ENCODE measurements at regions not wholly inside any gene's neighbourhood (a gene's known extent, or its start where the extent isn't known, plus 50 kb on each side); places are given as distances from the start of the nearest gene placed in this dataset.

DNA sequence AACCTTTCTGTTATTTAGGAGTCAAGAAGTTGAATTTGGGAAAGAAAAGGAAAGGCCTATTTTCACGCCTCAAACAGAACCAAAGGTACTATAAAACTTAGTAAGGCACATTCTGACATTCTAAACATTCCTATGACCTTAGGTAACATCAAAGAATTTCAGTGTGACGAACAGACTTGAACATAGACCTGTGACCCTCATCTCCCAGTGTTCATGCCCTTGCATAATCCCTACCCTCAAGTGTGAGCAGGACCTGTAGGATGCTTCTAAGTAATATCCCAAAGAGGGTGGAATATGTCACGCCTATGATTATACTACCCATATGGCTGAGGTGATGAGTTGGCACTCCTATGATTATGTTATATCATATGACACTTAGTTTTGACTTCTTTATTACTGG lies 540.9 kb downstream of the KIF4B start:
- H3K27me3 ChIP-seq (ENCODE audit: control insufficient read depth in 2 of 2, insufficient read depth in 2 of 2, low read length in 2 of 2) = no peaks in the 10 kb centered on the region

GRCh38 chr5:155556222-155556621 lies 542.7 kb downstream of the KIF4B start:
- no peaks in the 10 kb centered on the region for H3K27me3 ChIP-seq (ENCODE audit: control insufficient read depth in 2 of 2, insufficient read depth in 2 of 2, low read length in 2 of 2)
- H3K9me3 ChIP-seq (replicated peaks; ENCODE audit: control insufficient read depth, insufficient read depth, low read length) = peaks cover 6% of the 10 kb centered on the region
- ChIA-PET POLR2A (no interaction called here), CTCF (no interaction called here)
- H3K4me2 ChIP-seq (ENCODE audit: insufficient read depth, low read length) = no peak overlapping the region
- no peaks in the 10 kb centered on the region for H3K9me1 ChIP-seq (replicated peaks; ENCODE audit: control insufficient read depth, extremely low read depth, insufficient read depth, low read length)
- no peaks in the 10 kb centered on the region for H3K4me1 ChIP-seq (ENCODE audit: control insufficient read depth, extremely low read depth, insufficient read depth, low read length)
- no peak overlapping the region for H3K4me3 ChIP-seq (replicated peaks in 1 of 3; ENCODE audit: insufficient read depth in 1 of 3, low read depth in 1 of 3, low read length in 3 of 3)
- BruUV-seq (replicated peaks) = no TSS peak
- TF ChIP-seq GATA2 (IDR thresholded peaks at IDR 0.05; ENCODE audit: insufficient read depth, insufficient read length, low read depth, low read length) (no peak), FOS (IDR thresholded peaks at IDR 0.05; ENCODE audit: borderline replicate concordance, insufficient read depth, low read length) (no peak), MYC (IDR thresholded peaks at IDR 0.05; ENCODE audit: low read depth, low read length) (no peak), MAX (IDR thresholded peaks at IDR 0.05; ENCODE audit: insufficient read depth, insufficient read length) (no peak), JUN (IDR thresholded peaks at IDR 0.05; ENCODE audit: borderline replicate concordance, insufficient read depth, insufficient read length, low read depth) (no peak)
- TF ChIP-seq, protein P1, sequence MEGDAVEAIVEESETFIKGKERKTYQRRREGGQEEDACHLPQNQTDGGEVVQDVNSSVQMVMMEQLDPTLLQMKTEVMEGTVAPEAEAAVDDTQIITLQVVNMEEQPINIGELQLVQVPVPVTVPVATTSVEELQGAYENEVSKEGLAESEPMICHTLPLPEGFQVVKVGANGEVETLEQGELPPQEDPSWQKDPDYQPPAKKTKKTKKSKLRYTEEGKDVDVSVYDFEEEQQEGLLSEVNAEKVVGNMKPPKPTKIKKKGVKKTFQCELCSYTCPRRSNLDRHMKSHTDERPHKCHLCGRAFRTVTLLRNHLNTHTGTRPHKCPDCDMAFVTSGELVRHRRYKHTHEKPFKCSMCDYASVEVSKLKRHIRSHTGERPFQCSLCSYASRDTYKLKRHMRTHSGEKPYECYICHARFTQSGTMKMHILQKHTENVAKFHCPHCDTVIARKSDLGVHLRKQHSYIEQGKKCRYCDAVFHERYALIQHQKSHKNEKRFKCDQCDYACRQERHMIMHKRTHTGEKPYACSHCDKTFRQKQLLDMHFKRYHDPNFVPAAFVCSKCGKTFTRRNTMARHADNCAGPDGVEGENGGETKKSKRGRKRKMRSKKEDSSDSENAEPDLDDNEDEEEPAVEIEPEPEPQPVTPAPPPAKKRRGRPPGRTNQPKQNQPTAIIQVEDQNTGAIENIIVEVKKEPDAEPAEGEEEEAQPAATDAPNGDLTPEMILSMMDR (IDR thresholded peaks at IDR 0.05; ENCODE audit: extremely low read depth in 1 of 2, insufficient read depth in 1 of 2, low read depth in 1 of 2, low read length in 2 of 2) = no peak
- H2AFZ ChIP-seq (ENCODE audit: low read depth, low read length) = no peak overlapping the region
- DNase-seq (ENCODE audit: low read depth, low spot score) (no peak), FAIRE-seq (no peak)
- intact Hi-C loops (cut with micrococcal nuclease) (no loop called here), dilution Hi-C loops (cut with MboI; ENCODE audit: extremely low pct_ligation_motif_present, low sequenced_read_pairs) (no loop called here)
- no peaks in the 10 kb centered on the region for H3K36me3 ChIP-seq (ENCODE audit: control insufficient read depth in 2 of 2, extremely low read depth in 1 of 2, insufficient read depth in 2 of 2, low read length in 2 of 2)
- no peak overlapping the region for H3K9ac ChIP-seq (replicated peaks; ENCODE audit: extremely low read depth, insufficient read depth, low read length)
- H4K20me1 ChIP-seq (replicated peaks; ENCODE audit: control insufficient read depth, extremely low read depth, insufficient read depth, low read length) = no peaks in the 10 kb centered on the region
- no peak overlapping the region for H3K27ac ChIP-seq (ENCODE audit: insufficient read depth, low read depth, low read length)
- no peaks in the 10 kb centered on the region for H3K79me2 ChIP-seq (ENCODE audit: control insufficient read depth, insufficient read depth, low read length)

More for the DNA sequence above, 540.9 kb downstream of the KIF4B start:
- Histone ChIP-seq H3K4me2 (ENCODE audit: insufficient read depth, low read length) (no peak overlapping the region), H2AFZ (ENCODE audit: low read depth, low read length) (no peak overlapping the region), H3K9ac (replicated peaks; ENCODE audit: extremely low read depth, insufficient read depth, low read length) (no peak overlapping the region), H3K4me1 (ENCODE audit: control insufficient read depth, extremely low read depth, insufficient read depth, low read length) (no peaks in the 10 kb centered on the region), H4K20me1 (replicated peaks; ENCODE audit: control insufficient read depth, extremely low read depth, insufficient read depth, low read length) (no peaks in the 10 kb centered on the region), H3K36me3 (ENCODE audit: control insufficient read depth in 2 of 2, extremely low read depth in 1 of 2, insufficient read depth in 2 of 2, low read length in 2 of 2) (no peaks in the 10 kb centered on the region), H3K9me3 (replicated peaks; ENCODE audit: control insufficient read depth, insufficient read depth, low read length) (peaks cover 6% of the 10 kb centered on the region), H3K4me3 (replicated peaks in 1 of 3; ENCODE audit: insufficient read depth in 1 of 3, low read depth in 1 of 3, low read length in 3 of 3) (no peak overlapping the region), H3K79me2 (ENCODE audit: control insufficient read depth, insufficient read depth, low read length) (no peaks in the 10 kb centered on the region), H3K27ac (ENCODE audit: insufficient read depth, low read depth, low read length) (no peak overlapping the region), H3K9me1 (replicated peaks; ENCODE audit: control insufficient read depth, extremely low read depth, insufficient read depth, low read length) (no peaks in the 10 kb centered on the region)
- dilution Hi-C loops (cut with MboI; ENCODE audit: extremely low pct_ligation_motif_present, low sequenced_read_pairs) (no loop called here), intact Hi-C loops (cut with micrococcal nuclease) (no loop called here)
- ChIA-PET POLR2A (no interaction called here), CTCF (no interaction called here)
- DNase-seq (ENCODE audit: low read depth, low spot score) (no peak), FAIRE-seq (no peak)
- BruUV-seq (replicated peaks) = no TSS peak
- no peak for TF ChIP-seq MYC (IDR thresholded peaks at IDR 0.05; ENCODE audit: low read depth, low read length)
- no peak for TF ChIP-seq POLR2AphosphoS5 (IDR thresholded peaks at IDR 0.05; ENCODE audit: insufficient read depth, low read depth, low read length)
- no peak for TF ChIP-seq GATA2 (IDR thresholded peaks at IDR 0.05; ENCODE audit: insufficient read depth, insufficient read length, low read depth, low read length)
- no peak for TF ChIP-seq FOS (IDR thresholded peaks at IDR 0.05; ENCODE audit: borderline replicate concordance, insufficient read depth, low read length)
- TF ChIP-seq MAX (IDR thresholded peaks at IDR 0.05; ENCODE audit: insufficient read depth, insufficient read length) = no peak

All from endothelial cell of umbilical vein (primary cell).